Adipocyte (in vitro differentiated cells): ENCODE measurements at regions not wholly inside any gene's neighbourhood (a gene's known extent, or its start where the extent isn't known, plus 50 kb on each side); places are given as distances from the start of the nearest gene placed in this dataset.
"Not testable (repeated sequence)": the region's sequence is repeated elsewhere in the genome, so short reads cannot be mapped to it uniquely, and the experiment has no call there.

Experiments used
- DNase-seq: peaks from one replicate; pipeline ENCODE4 v3.0.0-alpha.2; 2015; ENCODE audit warnings: low read depth
- H3K27me3 ChIP-seq: replicated peaks from 2 replicates; pipeline ENCODE4 v1.7.0; 2013; ENCODE audit warnings: mild to moderate bottlenecking, low read length, moderate library complexity; ENCODE audit not compliant: control insufficient read depth, insufficient read depth
- H3K36me3 ChIP-seq: 2 replicates; pipeline ENCODE4 v1.7.0; 2013; ENCODE audit warnings: low read length, mild to moderate bottlenecking, moderate library complexity; ENCODE audit not compliant: control insufficient read depth, insufficient read depth, severe bottlenecking
- H3K4me1 ChIP-seq: 2 replicates; pipeline ENCODE4 v1.7.0; 2013; ENCODE audit warnings: mild to moderate bottlenecking, low read length, moderate library complexity; ENCODE audit not compliant: control insufficient read depth, insufficient read depth
- H3K4me3 ChIP-seq: 2 replicates; pipeline ENCODE4 v1.7.0; 2013; ENCODE audit warnings: mild to moderate bottlenecking, low read length, moderate library complexity
- H3K9ac ChIP-seq: 2 replicates; pipeline ENCODE4 v1.7.0; 2013; ENCODE audit warnings: mild to moderate bottlenecking, low read length, moderate library complexity
- H3K9me3 ChIP-seq: 2 replicates; pipeline ENCODE4 v1.7.0; 2013; ENCODE audit warnings: mild to moderate bottlenecking, low read length, moderate library complexity; ENCODE audit not compliant: control insufficient read depth

- Histone ChIP-seq H3K4me1 (no peaks in the 10 kb centered on the region), H3K9ac (no peak overlapping the region), H3K36me3 (no peaks in the 10 kb centered on the region), H3K4me3 (no peak overlapping the region), H3K27me3 (no peaks in the 10 kb centered on the region), H3K9me3 (peaks cover 23% of the 10 kb centered on the region)
- no peak for DNase-seq
Observed at GRCh38 chr7:145868935-145869334, 247.7 kb upstream of the CNTNAP2 start.

GRCh38 chr7:145862212-145862611 lies 254.4 kb upstream of the CNTNAP2 start:
- Histone ChIP-seq H3K4me3 (no peak overlapping the region), H3K9ac (no peak overlapping the region), H3K9me3 (peaks cover 28% of the 10 kb centered on the region), H3K4me1 (no peaks in the 10 kb centered on the region), H3K36me3 (no peaks in the 10 kb centered on the region), H3K27me3 (no peaks in the 10 kb centered on the region)
- DNase-seq, result no peak

GRCh38 chr7:145860809-145861208 lies 255.8 kb upstream of the CNTNAP2 start:
- no peaks in the 10 kb centered on the region for H3K36me3 ChIP-seq

GRCh38 chr7:145850636-145851035 lies 266.0 kb upstream of the CNTNAP2 start:
- no peak overlapping the region for H3K4me3 ChIP-seq
- DNase-seq, result no peak
- peaks cover 3% of the 10 kb centered on the region for H3K9me3 ChIP-seq

More at GRCh38 chr7:145860809-145861208, 255.8 kb upstream of the CNTNAP2 start:
- Histone ChIP-seq H3K9ac (no peak overlapping the region), H3K4me3 (no peak overlapping the region), H3K4me1 (no peaks in the 10 kb centered on the region), H3K27me3 (no peaks in the 10 kb centered on the region), H3K9me3 (peaks cover 25% of the 10 kb centered on the region)
- no peak for DNase-seq

GRCh38 chr7:145848691-145849090 lies 267.9 kb upstream of the CNTNAP2 start:
- Histone ChIP-seq H3K4me3 (no peak overlapping the region), H3K9ac (no peak overlapping the region), H3K36me3 (no peaks in the 10 kb centered on the region), H3K9me3 (peaks cover 3% of the 10 kb centered on the region), H3K27me3 (no peaks in the 10 kb centered on the region), H3K4me1 (no peaks in the 10 kb centered on the region)
- no peak for DNase-seq

More at GRCh38 chr7:145850636-145851035, 266.0 kb upstream of the CNTNAP2 start:
- H3K27me3 ChIP-seq, result no peaks in the 10 kb centered on the region
- H3K9ac ChIP-seq, result no peak overlapping the region
- no peaks in the 10 kb centered on the region for H3K4me1 ChIP-seq
- no peaks in the 10 kb centered on the region for H3K36me3 ChIP-seq

- Histone ChIP-seq H3K27me3 (no peaks in the 10 kb centered on the region), H3K4me1 (no peaks in the 10 kb centered on the region), H3K4me3 (no peak overlapping the region), H3K9ac (no peak overlapping the region), H3K36me3 (no peaks in the 10 kb centered on the region), H3K9me3 (peaks cover 3% of the 10 kb centered on the region)
- no peak for DNase-seq
Observed at GRCh38 chr7:145845345-145845744, 271.3 kb upstream of the CNTNAP2 start.

- no peak for DNase-seq
- no peaks in the 10 kb centered on the region for H3K27me3 ChIP-seq
- no peaks in the 10 kb centered on the region for H3K4me1 ChIP-seq
- H3K36me3 ChIP-seq, result no peaks in the 10 kb centered on the region
- peaks cover 11% of the 10 kb centered on the region for H3K9me3 ChIP-seq
- H3K4me3 ChIP-seq, result no peak overlapping the region
- no peak overlapping the region for H3K9ac ChIP-seq
Observed at GRCh38 chr7:145839814-145840213, 276.8 kb upstream of the CNTNAP2 start.

- Histone ChIP-seq H3K9ac (no peak overlapping the region), H3K36me3 (no peaks in the 10 kb centered on the region), H3K9me3 (peaks cover 11% of the 10 kb centered on the region), H3K4me1 (no peaks in the 10 kb centered on the region), H3K27me3 (no peaks in the 10 kb centered on the region), H3K4me3 (no peak overlapping the region)
- no peak for DNase-seq
Observed at GRCh38 chr7:145831616-145832206, 284.9 kb upstream of the CNTNAP2 start.

- DNase-seq, result no peak
- no peaks in the 10 kb centered on the region for H3K27me3 ChIP-seq
Observed at GRCh38 chr7:145817687-145818086, 298.9 kb upstream of the CNTNAP2 start.

GRCh38 chr7:145812218-145812617 lies 304.4 kb upstream of the CNTNAP2 start:
- H3K9ac ChIP-seq, result no peak overlapping the region
- H3K27me3 ChIP-seq, result no peaks in the 10 kb centered on the region
- H3K36me3 ChIP-seq, result no peaks in the 10 kb centered on the region
- H3K4me1 ChIP-seq, result no peaks in the 10 kb centered on the region
- H3K4me3 ChIP-seq, result no peak overlapping the region
- no peak for DNase-seq
- peaks cover 3% of the 10 kb centered on the region for H3K9me3 ChIP-seq

More at GRCh38 chr7:145817687-145818086, 298.9 kb upstream of the CNTNAP2 start:
- no peak overlapping the region for H3K9ac ChIP-seq
- no peaks in the 10 kb centered on the region for H3K36me3 ChIP-seq
- H3K4me3 ChIP-seq, result no peak overlapping the region
- no peaks in the 10 kb centered on the region for H3K4me1 ChIP-seq
- no peaks in the 10 kb centered on the region for H3K9me3 ChIP-seq

GRCh38 chr7:145805496-145805895 lies 311.1 kb upstream of the CNTNAP2 start:
- H3K4me3 ChIP-seq, H3K27me3 ChIP-seq, H3K4me1 ChIP-seq, H3K36me3 ChIP-seq, DNase-seq, H3K9ac ChIP-seq, H3K9me3 ChIP-seq: not testable (repeated sequence)

GRCh38 chr7:145797507-145797906 lies 319.1 kb upstream of the CNTNAP2 start:
- H3K4me3 ChIP-seq, result no peak overlapping the region
- H3K9me3 ChIP-seq, result no peaks in the 10 kb centered on the region
- no peaks in the 10 kb centered on the region for H3K36me3 ChIP-seq

More at GRCh38 chr7:145797507-145797906, 319.1 kb upstream of the CNTNAP2 start:
- no peaks in the 10 kb centered on the region for H3K27me3 ChIP-seq
- DNase-seq, result no peak
- H3K4me1 ChIP-seq, result no peaks in the 10 kb centered on the region
- no peak overlapping the region for H3K9ac ChIP-seq
